ENCODE measurements at regions not wholly inside any gene's neighbourhood (a gene's known extent, or its start where the extent isn't known, plus 50 kb on each side); places are given as distances from the start of the nearest gene placed in this dataset.

GRCh38 chr4:178799204-178799603 lies 1357.0 kb upstream of the AGA start:
- no peak for DNase-seq (ENCODE audit: low spot score)

DNA sequence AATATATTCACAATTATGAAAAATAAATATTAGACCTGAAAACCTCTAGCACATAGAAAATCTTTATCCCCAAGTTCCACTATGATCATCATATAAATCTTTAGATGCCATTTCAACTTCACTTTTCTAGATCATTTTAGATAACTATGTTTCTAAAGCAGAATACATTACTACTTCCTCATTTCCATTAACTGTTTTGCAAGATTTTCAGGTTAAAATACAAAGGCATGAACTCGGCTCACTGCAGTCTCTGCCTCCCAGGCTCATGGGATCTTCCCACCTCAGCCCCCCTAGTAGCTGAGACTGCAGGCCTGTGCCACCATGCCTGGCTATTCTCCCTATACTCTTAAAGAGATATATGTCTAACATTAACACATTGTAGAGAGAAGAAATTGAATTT lies 1365.9 kb upstream of the AGA start:
- DNase-seq (ENCODE audit: low spot score): no peak

DNA sequence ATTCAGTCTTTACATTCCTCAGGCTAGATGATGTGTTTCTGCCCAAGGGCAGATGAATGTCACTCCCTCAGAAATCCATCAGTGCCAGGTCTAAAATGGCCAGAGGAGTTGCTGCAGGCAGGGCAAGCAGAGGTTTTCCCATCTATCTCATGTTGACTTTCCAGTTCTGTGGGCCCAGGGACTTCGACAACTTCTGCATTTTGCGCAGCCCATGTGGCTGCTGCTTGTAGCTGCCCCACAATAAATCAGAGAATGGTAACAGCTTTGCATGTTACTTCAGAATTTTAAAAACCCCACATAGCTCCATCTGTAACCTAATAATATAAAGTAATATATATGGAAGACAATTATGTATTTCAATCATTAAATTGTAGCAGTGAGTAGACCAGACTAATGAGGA lies 1367.7 kb upstream of the AGA start:
- DNase-seq (ENCODE audit: low spot score): no peak

DNA sequence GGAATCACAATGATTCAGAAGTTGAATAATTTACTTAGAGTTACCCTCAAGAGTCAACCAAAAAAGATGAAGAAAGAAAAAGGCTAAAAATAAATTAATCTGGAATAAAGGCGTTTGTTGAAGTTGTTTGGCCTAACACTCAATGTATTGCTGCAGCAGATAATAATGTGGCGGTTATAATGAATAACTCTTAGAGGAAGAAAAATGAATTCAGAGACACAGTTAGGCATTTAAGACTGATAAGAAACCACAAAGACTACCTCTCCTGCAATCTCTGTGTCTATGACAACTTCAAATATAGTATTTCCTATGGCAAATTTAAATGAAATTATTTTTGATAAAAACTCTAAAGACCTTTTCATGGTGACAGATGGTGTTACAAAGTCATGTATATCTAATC lies 1369.1 kb upstream of the AGA start:
- DNase-seq (ENCODE audit: low spot score): no peak

DNA sequence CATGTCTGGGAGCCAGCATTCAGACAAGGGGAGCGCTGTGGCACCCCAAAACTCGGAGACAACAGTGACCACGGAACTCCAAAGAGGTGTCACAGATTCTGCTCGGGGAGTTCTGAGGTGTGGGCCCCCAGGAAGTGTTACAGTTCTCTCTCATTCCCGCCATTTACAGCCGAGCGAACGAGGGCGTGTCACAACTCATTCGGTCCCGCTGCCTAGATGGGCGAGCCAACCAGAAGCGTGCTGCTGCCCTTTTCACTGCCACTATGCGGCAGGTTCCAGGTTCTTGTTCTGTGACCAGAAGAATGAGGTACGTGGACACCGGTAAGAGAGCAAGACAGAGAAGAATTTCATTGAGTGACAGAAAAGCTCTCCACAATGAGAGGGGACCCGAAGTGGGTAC lies 1370.6 kb upstream of the AGA start:
- no peak for DNase-seq (ENCODE audit: low spot score)

DNA sequence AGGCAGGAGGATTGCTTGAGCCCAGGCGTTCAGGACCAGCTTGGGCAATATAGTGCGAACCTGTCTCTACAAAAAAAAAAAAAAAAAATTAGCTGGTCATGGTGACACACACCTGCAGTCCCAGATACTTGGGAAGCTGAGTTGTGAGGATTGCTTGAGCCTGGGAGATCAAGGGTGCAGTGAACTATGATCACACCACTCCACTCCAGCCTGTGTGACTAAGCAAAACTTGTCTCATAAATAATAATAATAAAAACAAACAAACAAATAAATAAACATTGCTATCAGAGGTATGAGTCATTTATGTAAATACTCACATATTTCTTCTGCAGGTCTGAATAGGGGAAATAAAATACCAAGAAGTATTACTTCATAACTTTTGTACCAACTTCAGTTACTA lies 1372.7 kb upstream of the AGA start:
- DNase-seq (ENCODE audit: low spot score): no peak

DNA sequence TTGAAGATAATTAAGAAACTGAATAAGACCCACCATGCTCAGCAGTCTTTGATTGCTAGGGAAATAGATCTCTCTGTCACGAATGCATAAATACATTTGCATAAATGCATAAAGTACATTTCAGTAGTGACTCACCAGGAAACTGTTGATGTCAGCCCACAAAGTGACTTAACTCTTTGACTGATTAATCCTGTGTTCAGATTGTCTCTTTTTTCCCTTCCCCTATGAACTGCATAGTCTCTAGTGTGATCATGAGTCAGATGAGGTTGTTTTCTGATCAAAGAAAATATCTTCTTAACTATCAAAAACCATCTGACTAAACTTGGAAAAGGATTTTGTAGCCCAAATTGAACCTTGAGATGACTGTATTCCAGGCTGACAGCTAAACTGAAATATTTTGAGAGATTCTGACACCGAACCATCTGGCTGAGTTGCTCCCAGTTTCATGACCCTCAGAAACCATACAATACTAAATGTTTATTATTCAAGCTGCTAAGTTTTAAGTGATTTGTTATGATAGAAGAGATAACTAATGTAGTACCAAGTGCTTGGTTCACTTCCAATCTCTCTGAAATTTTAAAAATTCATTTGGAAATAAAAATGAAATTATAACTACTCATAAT lies 1381.5 kb upstream of the AGA start:
- DNase-seq (ENCODE audit: low spot score): no peak

GRCh38 chr4:178836865-178837264 lies 1394.6 kb upstream of the AGA start:
- no peak for DNase-seq (ENCODE audit: low spot score)

GRCh38 chr4:178838776-178839175 lies 1396.5 kb upstream of the AGA start:
- no peak for DNase-seq (ENCODE audit: low spot score)

DNA sequence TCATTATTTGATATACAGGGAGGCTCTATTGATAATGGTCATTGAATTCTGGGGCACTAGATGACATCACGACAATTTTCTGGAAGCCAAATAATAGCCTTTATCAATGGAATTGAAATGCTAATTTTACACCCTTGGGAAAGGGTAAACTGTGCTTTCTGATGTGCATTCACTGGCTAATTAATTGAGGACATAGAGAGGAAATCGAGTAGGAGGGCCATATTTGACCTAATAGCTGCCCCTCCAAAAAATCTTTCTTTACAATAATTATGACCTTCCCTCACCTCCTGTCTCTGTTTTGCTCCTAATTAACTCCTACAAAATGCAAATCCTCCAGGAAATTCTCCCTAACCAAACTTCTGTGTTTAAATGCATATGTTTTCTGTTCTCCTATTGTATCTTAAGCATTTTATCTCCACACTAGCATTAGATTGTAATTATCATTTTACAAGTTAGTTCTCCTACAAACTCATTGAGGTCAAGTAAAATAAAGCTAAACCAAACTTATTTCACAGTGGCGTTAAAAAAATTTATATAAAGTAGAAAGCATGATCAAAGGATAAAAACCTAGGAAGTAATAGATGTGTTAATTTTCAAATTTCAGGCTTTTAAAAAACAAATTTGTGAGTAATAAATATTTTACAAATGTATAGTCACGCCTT lies 1414.0 kb upstream of the AGA start:
- DNase-seq (ENCODE audit: low spot score): no peak

DNA sequence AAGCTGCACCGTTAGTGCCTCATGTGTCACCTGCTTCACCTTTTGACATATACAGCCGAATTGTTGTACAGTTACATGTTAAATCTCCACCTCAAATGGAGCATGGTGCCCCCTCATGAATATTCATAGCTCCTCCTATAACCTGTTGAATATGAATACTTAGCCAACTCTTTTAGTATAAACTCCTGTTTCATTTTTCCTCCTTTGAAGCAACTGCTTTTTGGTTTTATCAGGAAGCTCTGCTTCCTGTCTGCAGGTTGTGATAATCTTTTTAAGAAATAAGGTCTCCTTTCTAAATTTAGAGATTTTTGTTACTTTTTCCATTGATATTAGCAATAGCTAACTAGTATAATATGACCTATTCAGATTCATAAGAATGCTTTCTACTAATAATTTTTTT lies 1429.2 kb upstream of the AGA start:
- DNase-seq (ENCODE audit: low spot score): no peak

DNA sequence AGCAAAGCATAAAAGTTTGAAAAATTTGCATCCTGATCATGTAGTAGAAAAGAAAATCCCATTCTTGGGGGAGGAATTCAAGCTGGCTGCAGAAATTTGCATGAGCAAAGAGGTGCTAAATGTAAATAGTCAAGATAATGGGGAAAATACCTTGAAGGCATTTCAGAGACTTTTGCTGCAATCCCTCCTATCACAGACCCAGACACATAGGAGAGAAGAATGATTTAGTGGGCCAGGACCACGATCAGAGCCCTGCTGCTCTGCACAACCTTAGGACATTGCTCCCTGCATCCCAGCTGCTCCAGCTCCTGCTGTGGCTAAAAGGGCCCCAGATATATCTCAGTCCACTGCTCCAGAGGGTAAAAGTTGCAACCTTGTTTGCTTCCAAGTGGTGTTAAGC lies 1439.7 kb upstream of the AGA start:
- DNase-seq (ENCODE audit: low spot score): no peak

GRCh38 chr4:178894126-178894525 lies 1451.9 kb upstream of the AGA start:
- DNase-seq (ENCODE audit: low spot score): no peak

- no peak for DNase-seq (ENCODE audit: low spot score)
These were observed 1456.8 kb upstream of the AGA start for GRCh38 chr4:178899084-178899483.

GRCh38 chr4:178917756-178918155 lies 1475.5 kb upstream of the AGA start:
- no peak for DNase-seq (ENCODE audit: low spot score)

- DNase-seq (ENCODE audit: low spot score): no peak
These were observed 1494.9 kb upstream of the AGA start for GRCh38 chr4:178937130-178937529.

DNA sequence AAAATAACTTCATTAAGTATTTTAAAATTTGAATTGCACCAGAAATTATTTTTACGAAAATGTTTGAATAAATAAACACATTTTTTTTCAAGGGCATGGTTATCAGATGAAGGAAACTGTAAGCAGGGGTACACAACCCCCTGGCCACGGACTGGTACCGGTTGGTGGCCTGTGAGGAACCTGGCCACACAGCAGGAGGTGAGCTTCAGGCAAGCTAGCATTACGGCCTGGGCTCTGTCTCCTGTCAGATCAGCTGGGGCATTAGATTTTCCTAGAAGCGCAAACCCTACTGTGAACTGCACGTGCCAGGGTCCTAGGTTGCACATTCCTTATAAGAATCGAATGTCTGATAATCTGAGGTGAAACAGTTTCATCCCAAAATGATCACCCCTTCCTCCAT lies 1499.7 kb upstream of the AGA start:
- DNase-seq (ENCODE audit: low spot score): no peak

DNA sequence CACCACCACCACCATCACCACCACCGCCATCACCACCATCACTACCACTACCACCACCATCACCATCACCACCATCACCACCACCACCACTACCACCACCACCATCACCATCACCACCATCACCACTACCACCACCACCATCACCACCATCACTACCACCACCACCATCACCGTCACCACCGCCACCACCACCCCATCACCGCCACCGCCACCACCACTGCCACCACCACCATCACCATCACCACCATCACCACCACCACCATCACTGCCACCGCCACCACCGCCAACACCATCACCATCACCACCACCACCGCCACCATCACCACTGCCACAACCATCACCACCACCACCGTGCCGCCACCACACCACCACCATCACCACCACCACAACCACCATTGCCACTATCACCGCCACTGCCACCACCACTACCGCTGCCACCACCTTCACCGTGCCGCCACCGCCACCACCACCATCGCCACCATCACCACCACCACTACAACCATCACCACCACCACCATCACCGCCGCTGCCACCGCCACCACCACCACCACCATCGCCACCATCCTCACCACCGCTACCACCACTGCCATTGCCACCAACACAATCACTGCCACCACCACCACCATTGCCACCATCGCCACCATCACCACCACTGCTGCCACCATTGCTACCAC lies 1511.3 kb upstream of the AGA start:
- no peak for DNase-seq (ENCODE audit: low spot score)

- DNase-seq (ENCODE audit: low spot score): no peak
These were observed 1513.4 kb upstream of the AGA start for GRCh38 chr4:178955614-178956013.

DNA sequence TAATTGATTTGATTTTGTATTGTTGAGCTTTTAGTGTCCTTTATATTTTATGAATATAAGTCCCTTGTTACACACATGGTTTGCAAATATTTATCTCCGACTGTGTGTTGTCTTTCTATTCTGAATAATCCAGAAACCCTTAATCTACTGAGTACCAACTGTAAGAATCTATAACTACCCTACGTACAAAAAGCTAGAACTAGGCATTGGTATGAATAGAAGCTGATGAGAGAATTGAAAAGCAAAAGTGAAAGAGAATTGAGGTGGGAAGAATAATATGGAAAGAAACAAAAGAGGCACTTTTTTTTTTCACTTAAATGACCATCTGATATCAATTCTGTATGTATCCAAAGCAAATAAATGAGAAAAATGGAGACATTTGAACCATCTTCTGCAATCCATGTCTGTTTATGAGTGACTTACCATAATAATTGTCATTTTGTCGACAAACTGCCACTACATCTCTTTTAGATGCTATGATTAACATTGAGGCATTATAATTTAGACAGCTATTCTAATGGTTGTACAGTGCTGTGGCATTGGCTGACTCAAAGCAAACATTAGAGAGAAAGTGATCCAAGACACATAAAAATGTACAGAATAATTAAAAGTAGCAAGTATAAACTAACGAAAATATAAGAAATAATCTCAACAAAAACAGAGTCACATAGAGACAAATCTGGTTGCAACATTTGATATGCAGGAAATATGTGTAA lies 1516.6 kb upstream of the AGA start:
- no peak for DNase-seq (ENCODE audit: low spot score)

GRCh38 chr4:178963446-178964045 lies 1521.3 kb upstream of the AGA start:
- DNase-seq (ENCODE audit: low spot score): no peak

- no peak for DNase-seq (ENCODE audit: low spot score)
These were observed 1524.4 kb upstream of the AGA start for GRCh38 chr4:178966644-178967043.

All from globus pallidus (tissue), 1 donor.